KMS-11 (cell line): ENCODE measurements at regions not wholly inside any gene's neighbourhood (a gene's known extent, or its start where the extent isn't known, plus 50 kb on each side); places are given as distances from the start of the nearest gene placed in this dataset.
"Not testable (repeated sequence)": the region's sequence is repeated elsewhere in the genome, so short reads cannot be mapped to it uniquely, and the experiment has no call there.

ENCODE experiments used
- H2AFZ ChIP-seq: fragments of 200-600 bp; sonication (generic); 2 replicates; pipeline ENCODE4 v1.6.1; 2016; ENCODE audit warnings: antibody characterized with exemption, mixed run types, low read depth
- H3K27ac ChIP-seq: fragments of 200-600 bp; sonication (generic); 2 replicates; pipeline ENCODE4 v1.6.1; 2016; ENCODE audit warnings: mild to moderate bottlenecking, mixed run types
- H3K27me3 ChIP-seq: fragments of 200-600 bp; sonication (generic); 2 replicates; pipeline ENCODE4 v1.6.1; 2017; ENCODE audit warnings: mild to moderate bottlenecking, low read depth, mixed run types, moderate library complexity; ENCODE audit not compliant: insufficient read depth
- H3K36me3 ChIP-seq: fragments of 200-600 bp; sonication (generic); 2 replicates; pipeline ENCODE4 v1.6.1; 2017; ENCODE audit warnings: mild to moderate bottlenecking, mixed run types; ENCODE audit not compliant: insufficient read depth
- H3K4me1 ChIP-seq: fragments of 200-600 bp; sonication (generic); 2 replicates; pipeline ENCODE4 v1.6.1; 2016; ENCODE audit warnings: mild to moderate bottlenecking, low read depth, mixed run types; ENCODE audit not compliant: poor library complexity, severe bottlenecking
- H3K4me2 ChIP-seq: fragments of 200-600 bp; sonication (generic); 2 replicates; pipeline ENCODE4 v1.7.0; 2016; ENCODE audit warnings: mild to moderate bottlenecking, mixed run types
- H3K4me3 ChIP-seq: fragments of 200-600 bp; sonication (generic); IDR thresholded peaks from 2 replicates; pipeline ENCODE4 v1.6.1; 2017; ENCODE audit warnings: low read depth, low read length, mixed read lengths; ENCODE audit not compliant: insufficient read depth
- H3K79me2 ChIP-seq: fragments of 200-600 bp; sonication (generic); 2 replicates; pipeline ENCODE4 v1.6.1; 2016; ENCODE audit warnings: low read depth, mixed run types; ENCODE audit not compliant: insufficient read depth
- H3K9ac ChIP-seq: fragments of 200-600 bp; sonication (generic); 2 replicates; pipeline ENCODE4 v1.6.1; 2016; ENCODE audit warnings: mild to moderate bottlenecking, mixed run types
- H4K20me1 ChIP-seq: fragments of 200-600 bp; sonication (generic); 2 replicates; pipeline ENCODE4 v1.6.1; 2016; ENCODE audit warnings: mild to moderate bottlenecking, mixed run types; ENCODE audit not compliant: insufficient read depth
- TF ChIP-seq, protein P1 (sequence below): fragments of 200-600 bp; sonication (generic); conservative IDR thresholded peaks from 2 replicates; pipeline ENCODE4 v1.6.1; 2017; ENCODE audit warnings: low read depth, mild to moderate bottlenecking, antibody characterized with exemption, low read length, moderate library complexity, mixed read lengths

DNA sequence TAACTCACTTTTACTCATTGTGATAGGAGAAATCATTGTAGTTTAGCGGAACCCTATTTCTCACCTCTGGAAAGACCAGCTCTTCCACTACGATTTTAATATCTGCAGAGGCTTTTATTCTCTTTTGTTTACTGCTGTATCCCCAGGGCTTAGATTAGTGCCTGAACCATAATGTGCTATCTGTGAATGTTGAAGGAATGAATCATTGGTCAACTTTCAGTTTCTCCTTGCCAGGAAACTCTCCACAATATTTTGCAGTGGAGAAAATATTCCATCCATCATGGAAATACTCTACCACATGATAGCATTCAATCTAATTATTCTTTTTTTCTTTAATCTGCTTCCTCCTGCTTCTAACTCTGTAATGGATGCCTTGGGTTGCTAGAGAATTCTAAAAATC is 263.5 kb upstream of the PTPRD start:
- no peaks in the 10 kb centered on the region for H3K27me3 ChIP-seq
- no peak overlapping the region for H3K4me2 ChIP-seq
- no peak overlapping the region for H3K4me3 ChIP-seq
- H3K4me1 ChIP-seq, result no peaks in the 10 kb centered on the region
- H3K36me3 ChIP-seq, result no peaks in the 10 kb centered on the region
- no peak overlapping the region for H3K9ac ChIP-seq
- H2AFZ ChIP-seq, result no peak overlapping the region
- TF ChIP-seq, protein P1, sequence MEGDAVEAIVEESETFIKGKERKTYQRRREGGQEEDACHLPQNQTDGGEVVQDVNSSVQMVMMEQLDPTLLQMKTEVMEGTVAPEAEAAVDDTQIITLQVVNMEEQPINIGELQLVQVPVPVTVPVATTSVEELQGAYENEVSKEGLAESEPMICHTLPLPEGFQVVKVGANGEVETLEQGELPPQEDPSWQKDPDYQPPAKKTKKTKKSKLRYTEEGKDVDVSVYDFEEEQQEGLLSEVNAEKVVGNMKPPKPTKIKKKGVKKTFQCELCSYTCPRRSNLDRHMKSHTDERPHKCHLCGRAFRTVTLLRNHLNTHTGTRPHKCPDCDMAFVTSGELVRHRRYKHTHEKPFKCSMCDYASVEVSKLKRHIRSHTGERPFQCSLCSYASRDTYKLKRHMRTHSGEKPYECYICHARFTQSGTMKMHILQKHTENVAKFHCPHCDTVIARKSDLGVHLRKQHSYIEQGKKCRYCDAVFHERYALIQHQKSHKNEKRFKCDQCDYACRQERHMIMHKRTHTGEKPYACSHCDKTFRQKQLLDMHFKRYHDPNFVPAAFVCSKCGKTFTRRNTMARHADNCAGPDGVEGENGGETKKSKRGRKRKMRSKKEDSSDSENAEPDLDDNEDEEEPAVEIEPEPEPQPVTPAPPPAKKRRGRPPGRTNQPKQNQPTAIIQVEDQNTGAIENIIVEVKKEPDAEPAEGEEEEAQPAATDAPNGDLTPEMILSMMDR, result no peak
- no peaks in the 10 kb centered on the region for H3K79me2 ChIP-seq
- H3K27ac ChIP-seq, result no peak overlapping the region
- no peaks in the 10 kb centered on the region for H4K20me1 ChIP-seq

DNA sequence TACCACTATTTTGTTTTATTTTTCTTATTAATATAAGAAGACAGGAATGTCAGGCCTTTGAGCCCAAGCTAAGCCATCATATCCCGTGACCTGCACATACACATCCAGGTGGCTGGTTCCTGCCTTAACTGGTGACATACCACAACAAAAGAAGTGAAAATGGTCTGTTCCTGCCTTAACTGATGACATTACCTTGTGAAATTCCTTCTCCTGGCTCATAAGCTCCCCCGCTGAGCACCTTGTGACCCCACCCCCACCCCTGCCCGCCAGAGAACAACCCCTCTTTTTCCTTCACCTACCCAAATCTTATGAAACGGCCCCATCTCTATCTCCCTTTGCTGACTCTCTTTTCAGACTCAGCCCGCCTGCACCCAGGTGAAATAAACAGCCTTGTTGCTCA is 277.5 kb upstream of the PTPRD start:
- H4K20me1 ChIP-seq, H2AFZ ChIP-seq, H3K36me3 ChIP-seq, H3K4me3 ChIP-seq, H3K4me1 ChIP-seq, H3K4me2 ChIP-seq, H3K79me2 ChIP-seq, H3K9ac ChIP-seq, H3K27ac ChIP-seq, H3K27me3 ChIP-seq: not testable (repeated sequence)

DNA sequence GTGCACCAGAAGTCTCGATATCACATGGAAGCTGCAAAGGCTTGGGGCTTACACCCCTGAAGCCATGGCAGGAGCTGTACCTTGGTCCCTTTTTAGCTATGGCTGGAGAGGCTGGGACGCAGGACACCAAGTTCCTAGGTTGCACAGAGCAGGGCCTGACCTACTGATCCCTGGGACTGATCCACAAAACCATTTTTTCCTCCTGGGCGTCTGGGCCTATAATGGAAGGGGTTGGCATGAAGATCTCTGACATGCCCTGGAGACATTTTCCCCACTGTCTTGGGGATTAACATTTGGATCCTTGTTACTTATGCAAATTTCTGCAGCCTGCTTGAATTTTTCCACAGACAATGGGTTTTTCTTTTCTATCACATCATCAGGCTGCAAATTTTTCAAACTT is 286.7 kb upstream of the PTPRD start:
- H3K27ac ChIP-seq, result no peak overlapping the region
- H3K79me2 ChIP-seq, result no peaks in the 10 kb centered on the region
- no peak overlapping the region for H2AFZ ChIP-seq
- H4K20me1 ChIP-seq, result no peaks in the 10 kb centered on the region
- H3K9ac ChIP-seq, result no peak overlapping the region
- no peaks in the 10 kb centered on the region for H3K36me3 ChIP-seq
- H3K4me3 ChIP-seq, result no peak overlapping the region
- H3K4me2 ChIP-seq, result no peak overlapping the region
- TF ChIP-seq, protein P1, result no peak
- H3K4me1 ChIP-seq, result no peaks in the 10 kb centered on the region
- H3K27me3 ChIP-seq, result no peaks in the 10 kb centered on the region

DNA sequence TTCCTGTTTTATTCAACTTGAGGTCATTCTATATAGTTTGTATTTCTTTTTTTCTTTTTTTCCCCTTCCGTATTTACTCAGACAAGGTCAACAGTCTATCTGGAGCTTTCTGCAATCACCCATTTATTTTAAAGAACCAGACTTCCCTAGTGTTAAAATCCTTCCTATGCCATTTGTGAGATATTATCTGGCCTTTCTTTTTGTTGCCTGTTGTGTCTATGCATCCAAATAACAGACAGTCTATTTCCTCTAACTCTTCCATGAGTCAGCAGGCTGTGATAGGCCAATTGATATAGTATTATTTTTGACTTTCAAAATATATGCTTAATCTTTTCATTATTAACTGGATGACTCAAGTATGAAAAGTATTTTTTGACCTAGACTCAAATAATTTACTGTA is 291.2 kb upstream of the PTPRD start:
- Histone ChIP-seq H3K27ac (no peak overlapping the region), H4K20me1 (no peaks in the 10 kb centered on the region), H3K4me2 (no peak overlapping the region), H3K27me3 (no peaks in the 10 kb centered on the region), H3K4me3 (no peak overlapping the region), H3K36me3 (no peaks in the 10 kb centered on the region), H2AFZ (no peak overlapping the region), H3K79me2 (no peaks in the 10 kb centered on the region), H3K4me1 (no peaks in the 10 kb centered on the region), H3K9ac (no peak overlapping the region)
- TF ChIP-seq, protein P1, result no peak

DNA sequence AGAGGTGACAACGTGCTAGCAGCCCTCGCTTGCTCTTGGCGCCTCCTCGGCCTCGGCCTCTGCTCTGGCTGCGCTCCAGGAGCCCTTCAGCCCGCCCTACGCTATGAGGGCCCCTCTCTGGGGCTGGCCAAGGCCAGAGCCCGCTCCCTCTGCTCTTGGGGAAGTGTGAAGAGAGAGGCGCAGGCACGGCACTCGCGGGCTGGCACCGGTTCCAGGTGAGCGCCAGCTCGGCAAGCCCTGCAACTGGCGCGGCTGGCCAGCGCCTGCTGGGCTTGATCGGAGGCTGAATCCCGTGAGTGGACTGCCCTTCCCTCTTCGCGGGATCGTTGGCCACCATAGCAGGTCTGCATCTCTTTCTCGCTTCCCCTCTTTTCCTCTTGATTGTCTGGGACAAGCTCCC is 298.0 kb upstream of the PTPRD start:
- H3K4me1 ChIP-seq, result no peaks in the 10 kb centered on the region
- H3K36me3 ChIP-seq, result no peaks in the 10 kb centered on the region
- no peak overlapping the region for H3K4me2 ChIP-seq
- TF ChIP-seq, protein P1, result no peak
- H3K9ac ChIP-seq, result no peak overlapping the region
- no peaks in the 10 kb centered on the region for H3K79me2 ChIP-seq
- no peak overlapping the region for H2AFZ ChIP-seq
- H3K4me3 ChIP-seq, result no peak overlapping the region
- no peak overlapping the region for H3K27ac ChIP-seq
- no peaks in the 10 kb centered on the region for H3K27me3 ChIP-seq
- no peaks in the 10 kb centered on the region for H4K20me1 ChIP-seq
